ENCODE measurements at regions not wholly inside any gene's neighbourhood (a gene's known extent, or its start where the extent isn't known, plus 50 kb on each side); places are given as distances from the start of the nearest gene placed in this dataset.

- WGBS, 2 donors, result 34 to 57% methylated on average over 2 of the region's 2 CpGs
Observed at GRCh38 chr18:51824746-51825145, 515.3 kb upstream of the DCC start.

GRCh38 chr18:51833850-51834249 is 506.1 kb upstream of the DCC start:
- H3K4me3 ChIP-seq, result no peak overlapping the region
- no peaks in the 10 kb centered on the region for H3K27me3 ChIP-seq (ENCODE audit: control insufficient read depth in 3 of 3, insufficient read depth in 3 of 3, low read length in 2 of 3)
- no peak for ATAC-seq (ENCODE audit: insufficient read depth, low FRiP score)
- H3K36me3 ChIP-seq (ENCODE audit: control insufficient read depth in 4 of 4, insufficient read depth in 4 of 4, low read length in 4 of 4), result no peaks in the 10 kb centered on the region
- no peak for DNase-seq
- WGBS, 2 donors, result 58 to 60% methylated on average over 6 of the region's 6 CpGs
- peaks cover 0 to 4% (median 1%) of the 10 kb centered on the region in 4 donors for H3K9me3 ChIP-seq (ENCODE audit: control insufficient read depth in 4 of 4, insufficient read depth in 3 of 4, low read length in 3 of 4)
- no peaks in the 10 kb centered on the region for H3K4me1 ChIP-seq (ENCODE audit: control insufficient read depth in 5 of 5, insufficient read depth in 5 of 5, low read length in 5 of 5)
- H3K27ac ChIP-seq (ENCODE audit: low read depth in 1 of 2, low read length in 1 of 2), result no peak overlapping the region
- no peak for TF ChIP-seq CTCF (IDR thresholded peaks at IDR 0.05; ENCODE audit: control extremely low read depth, extremely low read depth)
- H3K9ac ChIP-seq (ENCODE audit: insufficient read depth in 1 of 2, low read length in 2 of 2), result no peak overlapping the region

More at GRCh38 chr18:51824746-51825145, 515.3 kb upstream of the DCC start:
- no peak overlapping the region for H3K27ac ChIP-seq (ENCODE audit: low read depth in 1 of 2, low read length in 1 of 2)
- ATAC-seq (ENCODE audit: insufficient read depth, low FRiP score), result no peak
- peaks cover 0 to 6% (median 0%) of the 10 kb centered on the region in 3 donors for H3K27me3 ChIP-seq (ENCODE audit: control insufficient read depth in 3 of 3, insufficient read depth in 3 of 3, low read length in 2 of 3)
- no peaks in the 10 kb centered on the region for H3K4me1 ChIP-seq (ENCODE audit: control insufficient read depth in 5 of 5, insufficient read depth in 5 of 5, low read length in 5 of 5)
- H3K4me3 ChIP-seq, result no peak overlapping the region
- no peak overlapping the region for H3K9ac ChIP-seq (ENCODE audit: insufficient read depth in 1 of 2, low read length in 2 of 2)
- no peaks in the 10 kb centered on the region for H3K36me3 ChIP-seq (ENCODE audit: control insufficient read depth in 4 of 4, insufficient read depth in 4 of 4, low read length in 4 of 4)
- no peaks in the 10 kb centered on the region for H3K9me3 ChIP-seq (ENCODE audit: control insufficient read depth in 4 of 4, insufficient read depth in 3 of 4, low read length in 3 of 4)
- no peak for TF ChIP-seq CTCF (IDR thresholded peaks at IDR 0.05; ENCODE audit: control extremely low read depth, extremely low read depth)
- DNase-seq, result no peak

GRCh38 chr18:51848702-51849101 is 491.3 kb upstream of the DCC start:
- ATAC-seq (ENCODE audit: insufficient read depth, low FRiP score) (no peak), DNase-seq (no peak)
- Histone ChIP-seq H3K9me3 (ENCODE audit: control insufficient read depth in 4 of 4, insufficient read depth in 3 of 4, low read length in 3 of 4) (no peaks in the 10 kb centered on the region), H3K4me3 (no peak overlapping the region), H3K36me3 (ENCODE audit: control insufficient read depth in 4 of 4, insufficient read depth in 4 of 4, low read length in 4 of 4) (no peaks in the 10 kb centered on the region), H3K27ac (ENCODE audit: low read depth in 1 of 2, low read length in 1 of 2) (no peak overlapping the region), H3K4me1 (ENCODE audit: control insufficient read depth in 5 of 5, insufficient read depth in 5 of 5, low read length in 5 of 5) (no peaks in the 10 kb centered on the region), H3K9ac (ENCODE audit: insufficient read depth in 1 of 2, low read length in 2 of 2) (no peak overlapping the region), H3K27me3 (ENCODE audit: control insufficient read depth in 3 of 3, insufficient read depth in 3 of 3, low read length in 2 of 3) (no peaks in the 10 kb centered on the region)
- TF ChIP-seq CTCF (IDR thresholded peaks at IDR 0.05; ENCODE audit: control extremely low read depth, extremely low read depth), result no peak
- 85 to 89% methylated on average over 2 of the region's 2 CpGs for WGBS, 2 donors

GRCh38 chr18:51852681-51853080 is 487.3 kb upstream of the DCC start:
- H3K27ac ChIP-seq (ENCODE audit: low read depth in 1 of 2, low read length in 1 of 2), result no peak overlapping the region
- TF ChIP-seq CTCF (IDR thresholded peaks at IDR 0.05; ENCODE audit: control extremely low read depth, extremely low read depth), result no peak
- no peak overlapping the region for H3K4me3 ChIP-seq
- H3K36me3 ChIP-seq (ENCODE audit: control insufficient read depth in 4 of 4, insufficient read depth in 4 of 4, low read length in 4 of 4), result no peaks in the 10 kb centered on the region
- DNase-seq (no peak), ATAC-seq (ENCODE audit: insufficient read depth, low FRiP score) (no peak)
- no peaks in the 10 kb centered on the region for H3K4me1 ChIP-seq (ENCODE audit: control insufficient read depth in 5 of 5, insufficient read depth in 5 of 5, low read length in 5 of 5)
- H3K9ac ChIP-seq (ENCODE audit: insufficient read depth in 1 of 2, low read length in 2 of 2), result no peak overlapping the region
- H3K9me3 ChIP-seq (ENCODE audit: control insufficient read depth in 4 of 4, insufficient read depth in 3 of 4, low read length in 3 of 4), result peaks cover 0 to 2% (median 0%) of the 10 kb centered on the region in 4 donors
- no peaks in the 10 kb centered on the region for H3K27me3 ChIP-seq (ENCODE audit: control insufficient read depth in 3 of 3, insufficient read depth in 3 of 3, low read length in 2 of 3)

Data from lung (tissue), 11 donors.